ENCODE measurements at regions not wholly inside any gene's neighbourhood (a gene's known extent, or its start where the extent isn't known, plus 50 kb on each side); places are given as distances from the start of the nearest gene placed in this dataset.

GRCh38 chr7:20931739-20932138 is 145.1 kb upstream of the SP8 start:
- TF ChIP-seq, protein P1, sequence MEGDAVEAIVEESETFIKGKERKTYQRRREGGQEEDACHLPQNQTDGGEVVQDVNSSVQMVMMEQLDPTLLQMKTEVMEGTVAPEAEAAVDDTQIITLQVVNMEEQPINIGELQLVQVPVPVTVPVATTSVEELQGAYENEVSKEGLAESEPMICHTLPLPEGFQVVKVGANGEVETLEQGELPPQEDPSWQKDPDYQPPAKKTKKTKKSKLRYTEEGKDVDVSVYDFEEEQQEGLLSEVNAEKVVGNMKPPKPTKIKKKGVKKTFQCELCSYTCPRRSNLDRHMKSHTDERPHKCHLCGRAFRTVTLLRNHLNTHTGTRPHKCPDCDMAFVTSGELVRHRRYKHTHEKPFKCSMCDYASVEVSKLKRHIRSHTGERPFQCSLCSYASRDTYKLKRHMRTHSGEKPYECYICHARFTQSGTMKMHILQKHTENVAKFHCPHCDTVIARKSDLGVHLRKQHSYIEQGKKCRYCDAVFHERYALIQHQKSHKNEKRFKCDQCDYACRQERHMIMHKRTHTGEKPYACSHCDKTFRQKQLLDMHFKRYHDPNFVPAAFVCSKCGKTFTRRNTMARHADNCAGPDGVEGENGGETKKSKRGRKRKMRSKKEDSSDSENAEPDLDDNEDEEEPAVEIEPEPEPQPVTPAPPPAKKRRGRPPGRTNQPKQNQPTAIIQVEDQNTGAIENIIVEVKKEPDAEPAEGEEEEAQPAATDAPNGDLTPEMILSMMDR (conservative IDR thresholded peaks at IDR 0.05; ENCODE audit: low read depth, low read length), result no peak
- DNase-seq (ENCODE audit: low read depth), result no peak
- no peak overlapping the region for H3K4me3 ChIP-seq (ENCODE audit: low read depth, low read length)

GRCh38 chr7:20932785-20933527 is 146.3 kb upstream of the SP8 start:
- TF ChIP-seq, protein P1 (conservative IDR thresholded peaks at IDR 0.05; ENCODE audit: low read depth, low read length), result no peak
- DNase-seq (ENCODE audit: low read depth), result no peak
- no peak overlapping the region for H3K4me3 ChIP-seq (ENCODE audit: low read depth, low read length)

GRCh38 chr7:20945451-20945850 is 158.8 kb upstream of the SP8 start:
- TF ChIP-seq, protein P1 (conservative IDR thresholded peaks at IDR 0.05; ENCODE audit: low read depth, low read length), result no peak
- DNase-seq (ENCODE audit: low read depth), result no peak
- no peak overlapping the region for H3K4me3 ChIP-seq (ENCODE audit: low read depth, low read length)

- TF ChIP-seq, protein P1 (conservative IDR thresholded peaks at IDR 0.05; ENCODE audit: low read depth, low read length), result no peak
- no peak overlapping the region for H3K4me3 ChIP-seq (ENCODE audit: low read depth, low read length)
- DNase-seq (ENCODE audit: low read depth), result no peak
Measured at GRCh38 chr7:20952916-20953315, 166.2 kb upstream of the SP8 start.

GRCh38 chr7:20954711-20955619 is 168.3 kb upstream of the SP8 start:
- TF ChIP-seq, protein P1 (conservative IDR thresholded peaks at IDR 0.05; ENCODE audit: low read depth, low read length), result no peak
- no peak overlapping the region for H3K4me3 ChIP-seq (ENCODE audit: low read depth, low read length)
- no peak for DNase-seq (ENCODE audit: low read depth)

DNA sequence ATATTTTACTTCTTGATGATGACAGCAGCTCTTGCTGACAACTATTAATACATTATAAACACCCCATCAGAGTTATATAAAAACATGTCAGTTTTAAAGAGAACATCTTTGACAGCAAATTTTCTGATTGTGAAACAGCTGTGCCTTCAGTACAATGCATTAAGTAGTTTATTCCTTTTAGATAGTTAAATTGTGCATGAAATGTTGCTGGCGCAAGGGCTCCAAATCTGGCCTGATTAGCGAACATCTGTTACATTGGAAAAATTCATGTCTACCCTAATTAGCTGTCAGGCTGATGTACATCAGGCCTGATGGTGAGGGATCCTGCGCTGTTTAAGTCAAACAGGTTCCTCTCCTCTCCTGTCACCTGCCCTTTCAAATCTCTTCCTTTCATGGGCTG is 171.9 kb upstream of the SP8 start:
- TF ChIP-seq, protein P1 (conservative IDR thresholded peaks at IDR 0.05; ENCODE audit: low read depth, low read length), result no peak
- no peak for DNase-seq (ENCODE audit: low read depth)
- no peak overlapping the region for H3K4me3 ChIP-seq (ENCODE audit: low read depth, low read length)
